ENCODE measurements at regions not wholly inside any gene's neighbourhood (a gene's known extent, or its start where the extent isn't known, plus 50 kb on each side); places are given as distances from the start of the nearest gene placed in this dataset.

GRCh38 chr1:65724151-65724550 lies 68.5 kb upstream of the PDE4B start:
- Mint-ChIP-seq H3K36me3 (ENCODE audit: low read depth) (no peaks in the 10 kb centered on the region), H3K4me3 (no peak overlapping the region), H3K4me1 (ENCODE audit: low read depth) (no peaks in the 10 kb centered on the region), H3K27ac (no peak overlapping the region), H3K9me3 (no peaks in the 10 kb centered on the region), H3K27me3 (peaks cover 9% of the 10 kb centered on the region)
- ATAC-seq (no peak), DNase-seq (no peak)
- POLR2A ChIA-PET, result no interaction called here
- intact Hi-C loops (cut with micrococcal nuclease), result no loop called here
- CTCF ChIA-PET, result no interaction called here
- no peak for TF ChIP-seq CTCF (IDR thresholded peaks at IDR 0.05)

- Mint-ChIP-seq H3K27me3 (peaks cover 9% of the 10 kb centered on the region), H3K27ac (no peak overlapping the region), H3K9me3 (no peaks in the 10 kb centered on the region), H3K4me3 (no peak overlapping the region), H3K4me1 (ENCODE audit: low read depth) (no peaks in the 10 kb centered on the region), H3K36me3 (ENCODE audit: low read depth) (no peaks in the 10 kb centered on the region)
- ChIA-PET POLR2A (no interaction called here), CTCF (no interaction called here)
- intact Hi-C loops (cut with micrococcal nuclease), result no loop called here
- DNase-seq (no peak), ATAC-seq (no peak)
- TF ChIP-seq CTCF (IDR thresholded peaks at IDR 0.05), result no peak
Measured at GRCh38 chr1:65725064-65725463, 67.6 kb upstream of the PDE4B start.

- intact Hi-C loops (cut with micrococcal nuclease), result no loop called here
- Mint-ChIP-seq H3K9me3 (no peaks in the 10 kb centered on the region), H3K27me3 (peaks cover 7% of the 10 kb centered on the region), H3K27ac (no peak overlapping the region), H3K36me3 (ENCODE audit: low read depth) (no peaks in the 10 kb centered on the region), H3K4me3 (no peak overlapping the region), H3K4me1 (ENCODE audit: low read depth) (no peaks in the 10 kb centered on the region)
- no peak for TF ChIP-seq CTCF (IDR thresholded peaks at IDR 0.05)
- POLR2A ChIA-PET, result no interaction called here
- no peak for ATAC-seq
- CTCF ChIA-PET, result no interaction called here
- no peak for DNase-seq
Measured at GRCh38 chr1:65728504-65728903, 64.2 kb upstream of the PDE4B start.

- Mint-ChIP-seq H3K9me3 (no peaks in the 10 kb centered on the region), H3K4me3 (no peak overlapping the region), H3K36me3 (ENCODE audit: low read depth) (no peaks in the 10 kb centered on the region), H3K27ac (no peak overlapping the region), H3K4me1 (ENCODE audit: low read depth) (no peaks in the 10 kb centered on the region), H3K27me3 (peaks cover 5% of the 10 kb centered on the region)
- POLR2A ChIA-PET, result interaction anchor here (0.6 kb wide), 1 partner anchor 9 kb away, joined by 3 read pairs; no protein-coding TSS in a partner anchor
- ATAC-seq (no peak), DNase-seq (no peak)
- CTCF ChIA-PET, result no interaction called here
- TF ChIP-seq CTCF (IDR thresholded peaks at IDR 0.05), result no peak
- intact Hi-C loops (cut with micrococcal nuclease), result no loop called here
Measured at GRCh38 chr1:65729259-65729658, 63.4 kb upstream of the PDE4B start.

- Mint-ChIP-seq H3K4me3 (no peak overlapping the region), H3K27me3 (peaks cover 2% of the 10 kb centered on the region), H3K27ac (no peak overlapping the region), H3K36me3 (ENCODE audit: low read depth) (no peaks in the 10 kb centered on the region), H3K4me1 (ENCODE audit: low read depth) (no peaks in the 10 kb centered on the region), H3K9me3 (peaks cover 4% of the 10 kb centered on the region)
- intact Hi-C loops (cut with micrococcal nuclease), result no loop called here
- DNase-seq, result no peak
- ATAC-seq, result no peak
- ChIA-PET CTCF (no interaction called here), POLR2A (no interaction called here)
- no peak for TF ChIP-seq CTCF (IDR thresholded peaks at IDR 0.05)
Measured at GRCh38 chr1:65734979-65735378, 57.7 kb upstream of the PDE4B start.
